ENCODE measurements at regions not wholly inside any gene's neighbourhood (a gene's known extent, or its start where the extent isn't known, plus 50 kb on each side); places are given as distances from the start of the nearest gene placed in this dataset.
"Not testable (repeated sequence)": the region's sequence is repeated elsewhere in the genome, so short reads cannot be mapped to it uniquely, and the experiment has no call there.

GRCh38 chr3:153319705-153320554, 157.9 kb downstream of the RAP2B start:
- DNase-seq = no peak

DNA sequence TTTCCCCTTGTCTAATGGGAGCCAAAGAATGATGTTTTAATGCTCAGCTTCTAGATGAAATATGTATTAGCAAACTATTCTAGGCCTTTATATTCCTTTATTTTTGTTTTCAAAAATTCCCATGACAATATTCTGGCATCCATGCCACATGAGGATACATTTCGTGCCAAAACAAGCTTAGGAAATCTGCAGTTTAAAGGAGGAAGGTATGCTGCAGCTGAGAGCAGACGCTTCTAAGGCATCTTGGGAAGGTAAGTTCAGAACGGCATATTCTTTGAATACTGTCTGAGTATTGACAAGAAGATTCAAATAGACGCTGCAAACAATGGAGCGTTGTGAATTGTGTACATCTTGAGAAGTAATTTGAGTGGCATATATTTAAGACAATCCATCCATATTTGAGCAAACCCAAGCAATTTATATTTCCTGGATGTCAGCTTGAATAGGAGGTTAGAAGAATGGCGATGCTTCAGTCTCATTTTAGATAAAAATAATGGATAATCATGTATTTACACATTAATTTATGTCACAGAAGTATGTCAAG, 158.6 kb downstream of the RAP2B start:
- DNase-seq = no peak

GRCh38 chr3:153328690-153329089, 166.7 kb downstream of the RAP2B start:
- DNase-seq = no peak

DNA sequence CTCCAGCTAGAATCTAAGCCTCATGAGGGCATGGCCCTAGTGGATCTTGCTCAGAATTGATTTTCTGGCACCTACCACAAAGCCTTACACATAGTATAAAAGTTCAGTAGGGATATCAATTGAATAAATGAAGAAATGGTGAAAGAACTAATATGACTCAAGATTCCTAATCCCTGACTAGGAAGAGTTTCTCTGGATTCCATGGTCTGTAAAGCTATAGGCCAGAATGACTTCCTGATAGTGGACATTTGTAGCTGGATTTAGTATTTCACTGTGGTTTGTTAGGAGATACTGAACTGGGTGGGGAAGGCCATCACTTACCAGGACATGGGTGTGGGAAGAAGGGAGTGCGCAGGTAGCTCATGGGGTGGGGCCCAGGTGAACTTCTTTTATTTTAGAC, 168.9 kb downstream of the RAP2B start:
- DNase-seq = no peak

GRCh38 chr3:153331676-153332075, 169.7 kb downstream of the RAP2B start:
- no peak for DNase-seq

DNA sequence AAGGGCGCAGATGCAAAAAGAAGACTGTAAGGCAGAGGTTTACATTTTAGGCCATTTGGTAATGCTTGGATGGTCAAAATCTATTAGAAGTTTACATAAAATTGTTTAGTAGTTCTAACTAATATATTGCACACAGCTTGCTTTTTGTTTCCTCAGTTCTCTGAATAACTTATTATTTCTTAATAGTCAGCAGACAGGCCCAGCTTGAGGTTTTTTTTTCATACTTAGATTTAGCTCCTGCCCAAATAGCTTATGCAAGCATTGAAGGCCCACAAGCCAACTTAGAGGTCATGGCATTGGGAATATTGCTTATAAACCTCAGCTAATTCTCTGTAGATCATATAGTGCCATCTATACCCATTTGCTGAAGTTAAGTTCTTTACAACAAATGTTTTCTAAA, 172.5 kb downstream of the RAP2B start:
- no peak for DNase-seq

GRCh38 chr3:153337369-153337768, 175.3 kb downstream of the RAP2B start:
- DNase-seq = no peak

DNA sequence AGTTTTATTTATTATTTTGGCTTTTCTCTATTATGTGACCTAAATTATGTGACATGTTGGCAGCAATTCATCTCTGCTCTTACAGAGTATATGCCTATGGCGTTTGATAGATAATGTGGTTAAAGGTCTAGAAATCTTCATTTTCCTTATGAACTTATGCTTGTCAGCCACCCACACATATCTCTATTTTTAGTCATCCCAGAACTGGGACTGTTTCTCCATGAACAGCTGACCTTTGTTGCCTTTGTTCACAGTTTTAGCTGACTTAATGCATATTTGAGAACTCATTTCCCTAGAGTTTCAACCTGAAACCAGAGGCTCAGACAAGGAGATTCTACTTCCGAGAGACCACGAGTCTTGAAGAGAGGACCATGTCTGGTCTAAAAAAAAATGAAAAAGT, 176.5 kb downstream of the RAP2B start:
- DNase-seq = no peak

- no peak for DNase-seq
Observed at GRCh38 chr3:153339065-153339464, 177.0 kb downstream of the RAP2B start.

GRCh38 chr3:153343988-153344782, 182.2 kb downstream of the RAP2B start:
- DNase-seq = no peak

DNA sequence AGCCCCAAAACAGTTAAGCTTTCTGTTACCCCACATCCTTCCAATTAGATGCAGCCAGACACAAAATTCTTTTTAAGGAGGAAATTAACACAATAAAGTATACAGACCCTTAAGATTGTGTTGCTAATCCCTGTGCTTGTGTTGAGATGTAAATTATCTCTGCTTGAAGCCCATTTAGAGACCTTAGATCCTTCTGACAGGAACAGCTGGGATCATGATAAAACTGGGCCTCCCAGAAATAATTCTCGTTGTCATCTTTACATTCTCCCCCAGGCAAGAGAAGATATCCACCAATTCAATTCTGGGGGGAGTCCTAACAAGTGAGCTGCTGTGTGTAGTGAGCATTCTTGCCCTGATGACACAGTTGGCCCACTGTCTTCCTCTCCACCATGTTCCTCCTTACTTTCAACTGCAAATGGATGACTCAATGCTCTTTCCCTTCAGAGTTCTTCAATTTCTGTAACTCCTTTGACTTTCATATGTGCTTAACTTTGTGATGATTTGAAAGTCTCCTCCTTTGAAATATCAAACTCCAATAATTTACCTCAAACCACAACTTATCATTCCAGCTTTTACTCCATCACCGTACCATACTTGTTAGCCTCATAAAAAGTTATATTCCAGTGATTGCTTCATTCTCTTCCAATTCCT, 186.6 kb downstream of the RAP2B start:
- DNase-seq = no peak

GRCh38 chr3:153349108-153349499, 187.1 kb downstream of the RAP2B start:
- no peak for DNase-seq

DNA sequence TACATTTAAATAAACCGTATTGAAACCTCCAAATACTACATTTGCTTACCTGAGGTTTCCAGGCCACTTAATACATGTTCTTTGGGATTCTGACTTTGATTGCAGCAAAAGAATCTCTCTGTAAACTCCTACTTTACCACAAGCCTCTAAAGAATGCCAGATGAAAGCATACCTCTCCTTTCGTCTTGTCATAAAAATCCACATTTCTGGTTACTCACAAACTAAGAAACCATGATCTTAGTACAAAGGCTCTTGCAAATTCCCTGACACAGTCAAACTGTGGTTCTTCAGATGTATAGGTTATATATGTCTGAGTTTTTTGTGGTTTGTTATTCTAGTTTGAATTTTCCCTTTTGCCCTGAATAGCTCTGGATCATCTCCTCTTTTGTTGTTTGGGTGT, 188.4 kb downstream of the RAP2B start:
- DNase-seq = peak; percentile 9

DNA sequence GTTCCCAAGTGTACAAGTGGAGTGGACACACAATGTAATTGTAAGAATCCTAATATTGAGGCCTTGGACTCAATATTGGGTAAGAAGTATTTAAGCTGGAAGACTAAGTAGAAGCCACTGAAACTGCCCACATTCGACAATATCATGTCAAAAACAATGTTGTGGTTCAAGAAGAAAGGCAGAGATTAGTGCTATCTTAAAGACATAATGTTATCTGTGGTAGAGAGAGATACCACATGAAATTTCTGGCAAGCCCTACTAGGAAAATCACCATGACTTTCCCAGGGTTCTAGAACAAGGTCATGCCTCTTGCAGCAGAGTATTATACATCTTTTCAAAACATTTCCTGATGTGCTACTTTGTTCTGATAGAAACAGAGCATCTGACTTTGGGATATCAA, 192.6 kb downstream of the RAP2B start:
- no peak for DNase-seq

GRCh38 chr3:153355559-153355958, 193.5 kb downstream of the RAP2B start:
- no peak for DNase-seq

GRCh38 chr3:153356908-153357307, 194.9 kb downstream of the RAP2B start:
- DNase-seq = no peak

DNA sequence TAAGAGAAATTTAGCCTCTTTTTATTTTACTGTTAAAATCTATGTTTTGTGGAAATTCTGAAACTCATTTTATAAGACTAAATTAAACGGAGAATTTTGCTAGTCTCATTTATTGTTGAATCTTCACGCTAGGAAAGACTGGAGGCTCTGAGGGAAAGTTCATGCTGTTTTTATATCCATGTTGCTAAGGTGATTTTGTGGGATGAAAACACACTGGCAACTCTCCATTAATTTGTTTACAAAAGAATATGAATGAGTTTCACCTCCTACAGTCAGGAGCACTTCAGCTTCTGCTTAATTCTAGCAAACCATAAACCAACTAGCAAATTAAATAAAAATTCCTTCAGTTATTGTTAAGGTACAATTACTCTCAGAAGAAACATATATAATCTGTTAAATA, 195.4 kb downstream of the RAP2B start:
- DNase-seq = no peak

- no peak for DNase-seq
Observed at GRCh38 chr3:153369561-153370374, 207.7 kb downstream of the RAP2B start.

- DNase-seq = no peak
Observed at GRCh38 chr3:153370680-153371079, 208.7 kb downstream of the RAP2B start.

DNA sequence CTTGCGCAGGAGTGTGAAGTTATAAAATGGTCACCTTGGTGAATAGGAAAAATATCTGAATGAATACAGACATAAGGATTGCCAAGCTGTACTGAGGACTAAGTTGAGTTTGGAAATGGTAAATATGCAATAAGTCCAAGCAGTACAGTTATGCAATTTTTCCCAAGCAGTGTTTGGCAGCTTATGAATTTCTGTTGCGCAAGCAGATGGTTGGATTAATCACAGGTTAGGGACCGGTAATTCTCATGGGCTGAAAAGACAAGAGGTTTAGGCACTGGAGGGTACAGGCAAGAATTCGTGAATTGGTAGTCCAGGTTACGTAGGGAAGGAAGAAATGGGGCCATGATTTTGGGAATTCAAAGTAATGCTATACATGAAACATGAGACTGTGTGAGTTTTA, 210.3 kb downstream of the RAP2B start:
- DNase-seq = peak; percentile 39

DNA sequence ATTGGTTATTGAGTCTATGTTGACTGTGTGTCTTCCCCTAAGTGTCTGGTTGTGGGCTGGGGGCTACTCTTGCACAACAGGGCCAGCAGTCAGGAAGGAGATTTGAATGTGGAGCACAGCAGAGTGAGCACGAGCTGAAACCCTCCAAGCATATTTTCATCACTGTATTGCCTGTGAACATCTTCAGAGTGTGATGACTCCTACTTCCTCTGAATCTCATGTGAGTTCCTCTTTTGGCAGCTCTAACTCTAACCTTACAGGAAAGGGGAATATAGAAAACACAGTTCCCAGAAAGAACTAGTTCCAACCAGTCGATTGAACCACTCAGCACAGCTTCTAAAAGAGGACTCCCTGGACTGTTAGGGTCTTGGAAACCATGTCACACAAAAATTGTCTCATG, 211.6 kb downstream of the RAP2B start:
- DNase-seq = peak; percentile 13

DNA sequence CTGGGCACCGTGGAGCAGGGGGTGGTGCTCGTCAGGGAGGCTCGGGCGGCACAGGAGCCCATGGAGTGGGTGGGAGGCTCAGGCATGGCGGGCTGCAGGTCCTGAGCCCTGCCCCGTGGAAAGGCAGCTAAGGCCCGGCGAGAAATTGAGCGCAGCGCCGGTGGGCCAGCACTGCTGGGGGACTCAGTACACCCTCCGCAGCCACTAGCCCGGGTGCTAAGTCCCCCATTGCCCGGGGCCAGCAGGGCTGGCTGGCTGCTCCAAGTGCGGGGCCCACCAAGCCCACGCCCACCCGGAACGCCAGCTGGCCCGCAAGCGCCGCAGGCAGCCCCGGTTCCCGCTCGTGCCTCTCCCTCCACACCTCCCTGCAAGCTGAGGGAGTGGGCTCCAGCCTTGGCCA, 216.3 kb downstream of the RAP2B start:
- DNase-seq = not testable (repeated sequence)

DNA sequence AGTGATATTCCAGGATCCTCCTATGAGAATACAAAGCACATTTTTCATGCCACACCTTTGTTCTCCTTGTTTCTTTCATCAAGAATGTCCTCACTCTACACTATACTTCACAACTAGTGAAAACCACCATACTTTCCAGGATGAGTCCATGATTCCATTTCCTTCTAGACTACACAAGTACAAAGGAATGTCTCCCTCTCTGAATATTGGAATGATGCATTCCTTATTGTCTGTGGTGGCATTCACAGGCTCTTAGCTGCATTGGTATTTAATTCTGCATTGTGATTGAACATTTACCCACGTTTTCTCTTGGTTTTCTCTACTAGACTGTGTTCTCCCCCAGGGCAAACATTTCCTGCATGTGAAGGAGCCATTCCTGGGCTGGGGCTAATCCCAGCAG, 217.5 kb downstream of the RAP2B start:
- DNase-seq = no peak
